GM18519 (cell line): ENCODE measurements at regions not wholly inside any gene's neighbourhood (a gene's known extent, or its start where the extent isn't known, plus 50 kb on each side); places are given as distances from the start of the nearest gene placed in this dataset.

Source experiments
- ATAC-seq: cut with Tn5 transposase; IDR thresholded peaks from one replicate; pipeline ENCODE4 v1.9.1; 2021; ENCODE audit warnings: mild to moderate bottlenecking, moderate library complexity; ENCODE audit not compliant: unreplicated experiment, low FRiP score

GRCh38 chr9:103997856-103998370 is 96.2 kb upstream of the SMC2 start:
- ATAC-seq: no peak

- no peak for ATAC-seq
Measured at GRCh38 chr9:103999375-104000062, 94.6 kb upstream of the SMC2 start.

- no peak for ATAC-seq
Measured at GRCh38 chr9:104009826-104010225, 84.3 kb upstream of the SMC2 start.

DNA sequence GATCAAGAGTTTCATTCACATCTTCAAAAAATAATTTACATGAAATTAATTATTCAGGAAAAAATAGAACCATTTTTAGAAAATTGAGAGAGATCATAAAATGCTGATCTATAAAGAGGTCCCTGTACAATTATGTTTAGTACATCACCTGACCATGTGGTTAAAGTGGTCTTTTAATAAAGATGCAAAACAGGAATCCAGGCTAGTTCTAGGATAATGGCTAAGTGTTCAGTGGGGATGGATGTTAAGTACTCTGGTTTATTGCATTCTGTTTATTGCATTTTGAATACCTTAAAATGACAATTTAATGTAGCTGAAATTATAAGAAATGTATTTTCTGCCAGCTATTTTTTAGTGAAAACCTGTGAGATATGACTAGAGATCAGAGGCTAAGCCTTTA is 72.0 kb upstream of the SMC2 start:
- no peak for ATAC-seq

DNA sequence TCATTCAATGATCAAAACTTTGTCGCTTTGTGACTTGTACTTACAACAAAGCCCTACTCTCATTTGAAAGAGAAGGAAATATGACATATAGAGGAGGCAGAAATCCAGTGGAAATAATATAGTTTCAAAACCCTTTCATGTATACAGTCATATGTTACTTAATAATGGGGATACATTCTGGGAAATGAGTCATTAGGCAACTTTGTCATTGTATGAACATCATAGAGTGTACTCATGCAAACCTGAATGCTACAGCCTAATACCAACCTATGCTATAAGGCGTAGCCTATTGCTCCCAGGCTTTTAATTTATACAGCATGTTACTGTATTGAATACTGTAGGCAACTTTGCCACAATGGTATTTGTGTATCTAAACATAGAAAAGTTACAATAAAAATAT is 69.0 kb upstream of the SMC2 start:
- no peak for ATAC-seq

- ATAC-seq: no peak
Measured at GRCh38 chr9:104025945-104026344, 68.2 kb upstream of the SMC2 start.

- peak; percentile 60 for ATAC-seq
Measured at GRCh38 chr9:104027295-104027694, 66.8 kb upstream of the SMC2 start.

- ATAC-seq: peak; percentile 32
Measured at GRCh38 chr9:104028827-104029226, 65.3 kb upstream of the SMC2 start.
